NCI-H2196 treated with DMSO at 0.1 percent for 48 hours (cell line): ENCODE measurements at regions not wholly inside any gene's neighbourhood (a gene's known extent, or its start where the extent isn't known, plus 50 kb on each side); places are given as distances from the start of the nearest gene placed in this dataset.

Experiments used
- DNase-seq: peaks from one replicate; lab custom pipeline; 2025; ENCODE audit not compliant: unreplicated experiment; lab: John Stamatoyannopoulos, UW

GRCh38 chr13:79678100-79678499 is 197.1 kb downstream of the NDFIP2 start:
- no peak for DNase-seq

GRCh38 chr13:79675931-79676660 is 195.1 kb downstream of the NDFIP2 start:
- no peak for DNase-seq

GRCh38 chr13:79674765-79675515 is 194.0 kb downstream of the NDFIP2 start:
- no peak for DNase-seq

GRCh38 chr13:79673993-79674377 is 193.0 kb downstream of the NDFIP2 start:
- DNase-seq, result no peak

GRCh38 chr13:79673310-79673992 is 192.5 kb downstream of the NDFIP2 start:
- DNase-seq, result no peak

- DNase-seq, result no peak
Measured at GRCh38 chr13:79671420-79671819, 190.5 kb downstream of the NDFIP2 start.

GRCh38 chr13:79668201-79668752 is 187.3 kb downstream of the NDFIP2 start:
- DNase-seq, result no peak

- DNase-seq, result no peak
Measured at GRCh38 chr13:79667771-79668170, 186.8 kb downstream of the NDFIP2 start.

GRCh38 chr13:79663977-79664636 is 183.2 kb downstream of the NDFIP2 start:
- DNase-seq, result no peak

GRCh38 chr13:79663435-79663834 is 182.5 kb downstream of the NDFIP2 start:
- no peak for DNase-seq

- no peak for DNase-seq
Measured at GRCh38 chr13:79662882-79663281, 181.9 kb downstream of the NDFIP2 start.

- no peak for DNase-seq
Measured at GRCh38 chr13:79660361-79660760, 179.4 kb downstream of the NDFIP2 start.

GRCh38 chr13:79659121-79659521 is 178.2 kb downstream of the NDFIP2 start:
- DNase-seq, result no peak

GRCh38 chr13:79658333-79658975 is 177.5 kb downstream of the NDFIP2 start:
- no peak for DNase-seq

GRCh38 chr13:79655509-79655908 is 174.6 kb downstream of the NDFIP2 start:
- no peak for DNase-seq

- DNase-seq, result no peak
Measured at GRCh38 chr13:79654520-79654919, 173.6 kb downstream of the NDFIP2 start.

GRCh38 chr13:79650688-79651087 is 169.7 kb downstream of the NDFIP2 start:
- no peak for DNase-seq

- no peak for DNase-seq
Measured at GRCh38 chr13:79648191-79648590, 167.2 kb downstream of the NDFIP2 start.

GRCh38 chr13:79647533-79647932 is 166.6 kb downstream of the NDFIP2 start:
- no peak for DNase-seq

GRCh38 chr13:79646880-79647279 is 165.9 kb downstream of the NDFIP2 start:
- no peak for DNase-seq

- no peak for DNase-seq
Measured at GRCh38 chr13:79645569-79645968, 164.6 kb downstream of the NDFIP2 start.
